Activated T-cell treated with anti-CD3 and anti-CD28 coated beads for 4 hours (primary cell): ENCODE measurements at regions not wholly inside any gene's neighbourhood (a gene's known extent, or its start where the extent isn't known, plus 50 kb on each side); places are given as distances from the start of the nearest gene placed in this dataset.

Source experiments
- DNase-seq: peaks from one replicate; pipeline ENCODE4 v3.0.0-alpha.2; 2020

DNA sequence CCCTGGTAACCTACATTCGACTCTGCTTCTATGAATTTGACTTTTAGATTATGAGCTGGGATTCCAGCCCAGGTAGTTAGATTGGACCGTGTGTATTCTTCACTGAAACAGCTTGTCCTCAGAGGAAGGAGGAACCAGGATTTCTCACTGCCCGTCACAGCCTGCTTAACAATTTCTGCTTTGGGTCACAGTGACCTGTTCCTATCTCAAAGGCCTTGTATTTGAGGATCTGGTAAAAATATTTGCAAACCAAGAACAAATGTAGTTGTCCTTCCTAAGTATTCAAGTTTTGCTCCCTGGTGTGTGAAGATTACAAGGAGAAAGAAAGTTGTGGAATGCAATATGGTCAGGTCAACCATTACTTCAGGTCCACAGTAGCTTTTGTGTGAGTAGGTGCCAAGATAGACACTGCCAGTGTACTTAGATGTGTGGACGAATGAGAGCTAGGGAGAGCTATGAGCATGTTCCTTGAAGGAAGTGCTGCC is 55.1 kb downstream of the KIF4B start:
- DNase-seq = no peak

DNA sequence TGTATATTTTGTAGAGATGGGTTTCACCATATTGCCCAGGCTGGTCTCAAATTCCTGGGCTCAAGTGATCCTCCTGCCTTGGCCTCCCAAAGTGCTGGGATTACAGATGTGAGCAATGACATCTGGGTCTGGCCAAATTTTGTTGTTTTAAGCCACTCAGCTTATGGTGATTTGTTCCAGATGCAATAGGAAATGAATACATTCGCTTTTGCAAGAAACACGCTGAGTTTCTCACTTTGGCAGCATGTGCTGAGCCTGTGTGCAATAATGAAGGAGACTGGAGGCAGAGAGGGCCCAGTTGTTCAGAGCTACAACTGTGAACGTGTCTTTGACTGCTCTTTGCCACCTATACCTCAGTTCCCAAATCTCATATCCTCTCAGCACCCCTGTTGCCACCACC is 56.4 kb downstream of the KIF4B start:
- no peak for DNase-seq

GRCh38 chr5:155070781-155071180 is 57.2 kb downstream of the KIF4B start:
- no peak for DNase-seq

GRCh38 chr5:155076379-155076778 is 62.8 kb downstream of the KIF4B start:
- no peak for DNase-seq

- no peak for DNase-seq
Measured at GRCh38 chr5:155079698-155080097, 66.1 kb downstream of the KIF4B start.

DNA sequence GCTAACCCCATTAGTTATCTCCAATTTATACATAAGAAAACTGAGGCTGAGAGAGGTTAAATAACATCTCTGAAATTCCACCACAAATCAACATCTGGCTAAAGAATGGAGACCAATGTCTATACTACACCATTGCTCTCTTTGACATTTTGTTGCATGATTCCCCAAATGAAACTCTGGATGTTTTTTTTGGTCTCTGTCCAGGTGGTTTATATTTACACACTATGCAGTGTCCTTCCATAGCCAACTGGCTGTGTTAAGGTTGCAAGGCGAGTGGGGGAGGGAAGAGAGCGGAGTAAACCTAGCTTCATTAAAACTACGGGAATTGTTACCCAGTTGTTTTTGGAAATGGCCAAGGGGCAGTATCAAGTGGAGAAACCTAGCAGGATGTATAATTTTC is 67.2 kb downstream of the KIF4B start:
- DNase-seq = no peak

DNA sequence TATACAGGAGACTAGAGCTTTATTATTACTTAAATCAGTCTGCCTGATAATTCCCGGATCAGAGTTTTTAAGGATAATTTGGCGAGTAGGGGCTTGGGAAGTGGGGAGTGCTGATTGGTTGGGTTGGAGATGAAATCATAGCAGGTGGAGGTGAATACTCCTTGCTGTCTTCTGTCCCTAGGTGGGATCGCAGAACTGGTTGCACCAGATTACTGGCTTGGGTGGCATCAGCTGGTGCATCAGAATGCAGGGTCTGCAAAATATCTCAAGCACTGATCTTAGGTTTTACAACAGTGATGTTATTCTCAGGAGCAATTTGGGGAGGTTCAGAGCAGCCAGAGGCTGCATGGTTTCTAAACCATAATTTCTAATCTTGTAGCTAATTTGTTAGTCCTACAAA is 68.1 kb downstream of the KIF4B start:
- DNase-seq = no peak

DNA sequence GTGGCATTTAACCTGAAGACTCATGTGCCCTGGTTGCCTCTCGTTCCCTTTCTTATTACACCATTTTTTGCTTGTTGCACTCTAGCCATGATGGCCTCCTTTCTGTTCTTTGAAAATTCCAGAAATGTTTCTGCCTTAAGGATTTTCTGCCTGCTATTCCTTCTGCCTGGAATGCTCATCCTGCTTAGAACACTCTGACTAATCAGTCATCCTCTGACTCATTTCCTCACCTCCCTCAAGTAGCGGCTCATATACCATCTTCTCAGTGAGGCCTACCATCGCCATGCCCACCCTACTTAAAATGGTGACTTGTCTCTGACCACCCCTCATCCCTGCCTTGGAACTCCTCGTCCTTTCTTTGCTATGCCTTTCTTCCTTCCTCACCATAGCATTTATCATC is 68.8 kb downstream of the KIF4B start:
- DNase-seq = no peak

GRCh38 chr5:155085282-155085989 is 71.9 kb downstream of the KIF4B start:
- DNase-seq = no peak

- no peak for DNase-seq
Measured at GRCh38 chr5:155087036-155087435, 73.5 kb downstream of the KIF4B start.

GRCh38 chr5:155088811-155089210 is 75.3 kb downstream of the KIF4B start:
- no peak for DNase-seq

DNA sequence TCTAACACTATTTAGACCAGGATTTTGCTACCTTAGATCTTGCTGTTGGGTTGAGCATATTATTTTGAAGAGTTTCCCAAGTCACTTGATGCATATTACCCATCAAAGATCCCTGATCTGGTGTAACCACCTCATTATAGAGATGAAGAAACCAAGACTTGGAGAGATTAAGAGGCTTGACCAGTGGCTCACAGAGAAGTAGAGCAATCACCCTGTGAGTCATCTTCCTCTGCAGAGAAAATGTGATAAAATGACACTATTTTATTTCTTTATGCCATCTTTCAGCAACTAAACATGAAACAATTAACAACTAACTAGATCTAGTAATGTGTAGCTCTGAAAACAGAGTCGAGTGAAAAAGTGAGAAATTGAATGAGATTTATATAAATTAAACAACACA is 76.1 kb downstream of the KIF4B start:
- no peak for DNase-seq

DNA sequence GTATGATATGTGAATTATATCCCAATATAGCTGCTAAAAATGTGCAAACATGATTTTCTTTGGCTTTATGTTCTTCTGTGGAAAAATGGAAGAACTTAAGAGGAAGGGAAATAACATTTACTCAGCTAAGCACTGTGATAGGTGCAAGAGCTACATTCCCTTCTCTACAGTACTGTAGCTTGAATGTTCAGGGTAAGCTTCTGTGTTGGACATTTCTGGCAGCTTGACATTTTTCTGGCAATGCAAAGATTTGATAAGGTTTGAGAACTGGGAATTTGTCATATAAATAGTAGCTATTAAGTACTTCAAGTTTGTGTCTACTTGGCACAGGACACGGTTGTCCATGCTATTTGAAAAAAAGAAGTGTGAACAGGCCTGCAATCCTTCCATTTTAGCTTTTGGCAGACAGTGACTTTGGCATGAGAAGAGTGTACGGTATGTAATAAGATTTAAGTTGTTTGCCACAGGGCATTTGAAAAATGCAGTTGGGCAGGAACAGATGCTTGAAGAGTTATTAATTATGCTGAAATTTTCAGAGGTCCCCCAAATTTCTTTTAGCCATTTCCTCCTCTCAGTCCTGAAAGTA is 77.6 kb downstream of the KIF4B start:
- no peak for DNase-seq

- DNase-seq = no peak
Measured at GRCh38 chr5:155091768-155092717, 78.5 kb downstream of the KIF4B start.

GRCh38 chr5:155094455-155094854 is 80.9 kb downstream of the KIF4B start:
- DNase-seq = no peak

- no peak for DNase-seq
Measured at GRCh38 chr5:155097995-155098394, 84.4 kb downstream of the KIF4B start.

- DNase-seq = no peak
Measured at GRCh38 chr5:155098433-155098832, 84.9 kb downstream of the KIF4B start.

- no peak for DNase-seq
Measured at GRCh38 chr5:155101697-155102096, 88.1 kb downstream of the KIF4B start.

DNA sequence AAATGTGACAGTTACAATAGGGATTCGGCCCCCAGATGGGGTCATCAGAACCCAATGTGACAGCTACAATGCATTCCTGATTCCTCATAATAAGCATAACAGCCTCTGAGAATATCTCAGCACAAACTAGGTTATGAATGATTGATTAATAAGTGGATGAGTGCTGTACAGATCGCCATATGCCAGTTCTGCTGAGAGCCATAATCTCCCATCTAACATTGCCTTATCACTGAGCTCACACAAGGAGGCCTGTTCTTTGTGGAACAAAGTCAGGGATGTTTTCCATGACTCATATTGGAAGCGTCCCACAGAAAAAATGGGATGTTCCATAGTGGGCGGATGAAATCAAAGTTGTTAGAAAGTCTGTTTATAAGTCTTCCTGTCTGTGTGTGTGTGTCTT is 89.6 kb downstream of the KIF4B start:
- DNase-seq = no peak

DNA sequence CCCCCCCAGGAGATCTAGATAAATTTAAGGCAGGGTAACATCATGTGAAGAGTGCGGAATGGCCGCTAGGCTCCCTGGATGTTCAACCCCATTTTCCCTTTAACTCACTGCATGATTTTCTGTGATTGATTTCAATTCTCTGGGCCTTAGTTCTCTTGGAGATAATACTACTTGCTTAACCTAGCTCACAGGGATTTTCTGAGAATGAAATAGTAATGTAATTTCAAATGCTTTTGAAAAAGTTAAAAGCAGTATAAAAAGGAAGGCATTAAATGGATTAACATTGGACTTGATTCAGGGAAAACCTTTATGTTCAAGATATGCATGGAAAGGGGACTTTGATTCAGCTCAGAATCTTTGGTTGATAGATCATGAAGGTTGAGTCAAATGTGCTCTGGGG is 90.9 kb downstream of the KIF4B start:
- DNase-seq = no peak

- no peak for DNase-seq
Measured at GRCh38 chr5:155106221-155106620, 92.7 kb downstream of the KIF4B start.

DNA sequence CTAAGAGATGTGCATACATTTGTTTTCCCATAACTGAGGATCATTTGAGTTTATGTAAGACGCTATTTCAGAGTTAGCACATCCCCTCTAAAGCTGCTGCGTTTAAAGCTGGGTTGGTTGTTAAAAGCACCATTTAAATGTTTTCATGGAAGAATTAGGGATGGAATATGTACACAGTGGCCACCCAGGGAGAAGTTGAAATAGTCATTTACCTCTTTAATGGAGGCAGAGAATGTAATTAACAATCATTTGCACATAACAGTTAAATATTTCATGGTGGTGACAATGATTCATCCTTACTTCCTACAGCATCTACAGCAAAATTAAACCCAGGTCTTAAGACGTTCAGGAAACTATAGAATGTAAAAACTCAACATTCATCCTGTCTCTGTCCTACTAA is 100.3 kb downstream of the KIF4B start:
- DNase-seq = no peak

GRCh38 chr5:155114655-155115054 is 101.1 kb downstream of the KIF4B start:
- DNase-seq = no peak
